DOHH2 (cell line): ENCODE measurements at regions not wholly inside any gene's neighbourhood (a gene's known extent, or its start where the extent isn't known, plus 50 kb on each side); places are given as distances from the start of the nearest gene placed in this dataset.

Experiments used
- EZH2phosphoT487 ChIP-seq: fragments of 200-600 bp; sonication (generic); IDR thresholded peaks from 2 replicates; pipeline ENCODE4 v1.6.1; 2017; ENCODE audit warnings: borderline replicate concordance, mild to moderate bottlenecking, antibody characterized with exemption, low read length, moderate library complexity, mixed read lengths
- TF ChIP-seq, protein P1 (sequence below): fragments of 200-600 bp; sonication (generic); IDR thresholded peaks from one replicate; pipeline ENCODE4 v1.5.1; 2014; ENCODE audit warnings: antibody characterized with exemption, mild to moderate bottlenecking, low read depth, low read length; ENCODE audit not compliant: poor library complexity, severe bottlenecking

DNA sequence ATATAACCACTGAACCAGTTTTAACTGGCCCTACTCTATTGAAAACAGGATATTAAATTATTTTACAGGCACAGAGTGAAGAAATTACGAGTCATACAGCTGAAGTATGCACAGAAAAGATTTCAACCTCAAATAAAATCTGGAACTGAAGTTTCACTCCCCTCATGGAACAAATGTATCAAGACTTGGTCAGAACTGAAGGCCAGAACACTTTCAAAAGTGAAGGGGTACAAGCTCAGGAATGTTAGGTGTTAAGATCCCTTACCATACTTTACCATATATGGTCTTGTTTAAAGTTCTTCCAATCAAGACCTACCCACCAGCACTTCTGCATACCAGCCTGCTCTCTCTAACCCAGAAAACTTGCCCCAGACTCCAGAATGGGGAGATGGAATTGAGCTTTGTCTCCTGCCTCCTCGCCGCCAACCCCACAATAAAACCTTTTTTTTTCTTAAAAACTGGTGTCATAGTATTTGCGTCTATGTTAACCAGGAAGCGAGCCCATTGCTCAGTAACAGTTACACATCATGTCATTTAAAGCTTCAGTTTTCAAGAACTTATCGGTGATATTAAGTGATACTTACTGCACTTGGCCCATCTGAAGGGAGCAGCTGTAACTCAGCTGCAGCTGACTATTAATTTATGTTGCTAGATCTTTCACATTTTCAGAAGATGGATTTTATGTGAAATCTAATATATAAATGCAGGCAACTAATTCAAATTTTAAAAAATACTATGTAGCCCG is 59.9 kb downstream of the OXSM start:
- TF ChIP-seq, protein P1, sequence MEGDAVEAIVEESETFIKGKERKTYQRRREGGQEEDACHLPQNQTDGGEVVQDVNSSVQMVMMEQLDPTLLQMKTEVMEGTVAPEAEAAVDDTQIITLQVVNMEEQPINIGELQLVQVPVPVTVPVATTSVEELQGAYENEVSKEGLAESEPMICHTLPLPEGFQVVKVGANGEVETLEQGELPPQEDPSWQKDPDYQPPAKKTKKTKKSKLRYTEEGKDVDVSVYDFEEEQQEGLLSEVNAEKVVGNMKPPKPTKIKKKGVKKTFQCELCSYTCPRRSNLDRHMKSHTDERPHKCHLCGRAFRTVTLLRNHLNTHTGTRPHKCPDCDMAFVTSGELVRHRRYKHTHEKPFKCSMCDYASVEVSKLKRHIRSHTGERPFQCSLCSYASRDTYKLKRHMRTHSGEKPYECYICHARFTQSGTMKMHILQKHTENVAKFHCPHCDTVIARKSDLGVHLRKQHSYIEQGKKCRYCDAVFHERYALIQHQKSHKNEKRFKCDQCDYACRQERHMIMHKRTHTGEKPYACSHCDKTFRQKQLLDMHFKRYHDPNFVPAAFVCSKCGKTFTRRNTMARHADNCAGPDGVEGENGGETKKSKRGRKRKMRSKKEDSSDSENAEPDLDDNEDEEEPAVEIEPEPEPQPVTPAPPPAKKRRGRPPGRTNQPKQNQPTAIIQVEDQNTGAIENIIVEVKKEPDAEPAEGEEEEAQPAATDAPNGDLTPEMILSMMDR, result no peak
- no peak for TF ChIP-seq EZH2phosphoT487
